ENCODE measurements at regions not wholly inside any gene's neighbourhood (a gene's known extent, or its start where the extent isn't known, plus 50 kb on each side); places are given as distances from the start of the nearest gene placed in this dataset.
"Not testable (repeated sequence)": the region's sequence is repeated elsewhere in the genome, so short reads cannot be mapped to it uniquely, and the experiment has no call there.

DNA sequence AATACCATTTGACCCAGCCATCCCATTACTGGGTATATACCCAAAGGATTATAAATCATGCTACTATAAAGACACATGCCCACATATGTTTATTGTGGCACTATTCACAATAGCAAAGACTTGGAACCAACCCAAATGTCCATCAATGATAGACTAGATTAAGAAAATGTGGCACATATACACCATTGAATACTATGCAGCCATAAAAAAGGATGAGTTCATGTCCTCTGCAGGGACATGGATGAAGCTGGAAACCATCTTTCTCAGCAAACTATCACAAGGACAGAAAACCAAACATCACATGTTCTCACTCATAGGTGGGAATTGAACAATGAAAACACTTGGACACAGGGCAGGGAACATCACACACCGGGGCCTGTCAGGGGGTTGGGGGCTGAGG, 135.2 kb downstream of the ZNF608 start:
- not testable (repeated sequence) for TF ChIP-seq POLR2AphosphoS5 (IDR thresholded peaks at IDR 0.05; ENCODE audit: borderline replicate concordance, low read depth, low read length); EZH2 (IDR thresholded peaks at IDR 0.05); FOXP2 (optimal IDR thresholded peaks at IDR 0.05; ENCODE audit: control extremely low read depth, extremely low read length, insufficient read depth)
